Body of pancreas (tissue), 4 donors: ENCODE measurements at regions not wholly inside any gene's neighbourhood (a gene's known extent, or its start where the extent isn't known, plus 50 kb on each side); places are given as distances from the start of the nearest gene placed in this dataset.

Source experiments
- ATAC-seq: fragments of 150-250 bp; one replicate; pipeline ENCODE4 v1.9.1; 2016
- DNase-seq, 4 donors: peaks; one replicate each; pipeline ENCODE4 v3.0.0-alpha.2; 2019
- H3K27ac ChIP-seq, 4 donors: fragments of 200-600 bp; sonication (generic); 1 replicate in 3 of 4; 2 replicates in 1 of 4; pipeline versions ENCODE4 v1.5.1 to v1.6.1; 2016 to 2019; ENCODE audit warnings: mild to moderate bottlenecking in 1 of 4, mixed read lengths in 1 of 4, moderate library complexity in 1 of 4
- H3K27me3 ChIP-seq, 2 donors: fragments of 200-600 bp; sonication (generic); one replicate each; pipeline ENCODE4 v1.6.0; 2016; ENCODE audit warnings: mild to moderate bottlenecking in 1 of 2
- H3K36me3 ChIP-seq, 2 donors: fragments of 200-600 bp; sonication (generic); replicated peaks in 1 of 2; 2 replicates each; pipeline ENCODE4 v1.5.1; 2016; ENCODE audit warnings: low read depth in 2 of 2; ENCODE audit not compliant: insufficient read depth in 1 of 2
- H3K4me1 ChIP-seq: fragments of 200-600 bp; sonication (generic); one replicate; pipeline ENCODE4 v1.6.0; 2016
- H3K4me3 ChIP-seq, 2 donors: fragments of 200-600 bp; sonication (generic); 1 replicate in 1 of 2; 2 replicates in 1 of 2; pipeline ENCODE4 v1.5.1; 2016 to 2019
- H3K9me3 ChIP-seq, 3 donors: fragments of 200-600 bp; sonication (generic); 1 replicate in 2 of 3; 2 replicates in 1 of 3; pipeline ENCODE4 v1.5.1; 2016
- CTCF ChIP-seq, 7 experiments: fragments of 450-650 bp in 4 of 7; fragments of 200-600 bp in 3 of 7; sonication (generic) in 3 of 7; IDR thresholded peaks; one replicate each; pipeline ENCODE4 v1.5.1; 2016 to 2019; ENCODE audit warnings: antibody characterized with exemption in 7 of 7
- POLR2A ChIP-seq, 3 donors: fragments of 450-650 bp; IDR thresholded peaks; one replicate each; pipeline ENCODE4 v1.6.1; 2016; ENCODE audit warnings: antibody characterized with exemption in 3 of 3, mild to moderate bottlenecking in 2 of 3
- WGBS, 2 donors: methylation state at CpG; one replicate each; pipeline ENCODE4 v1.1.5; 2017; 5-methylcytosine and 5-hydroxymethylcytosine counted together
- intact Hi-C: fragments of 100-400 bp; cut with DNase I; formaldehyde crosslinking; loops from one replicate; pipeline ENCODE4 v1.15.1; 2023

GRCh38 chr17:63133491-63133890 is 167.5 kb downstream of the TANC2 start:
- no peak for DNase-seq
- intact Hi-C loops = no loop called here
- H3K27ac ChIP-seq = no peak overlapping the region
- H3K4me3 ChIP-seq = no peak overlapping the region
- TF ChIP-seq CTCF (IDR thresholded peaks at IDR 0.05) = no peak
- no peak for TF ChIP-seq POLR2A (IDR thresholded peaks at IDR 0.05)
- no peaks in the 10 kb centered on the region for H3K27me3 ChIP-seq
- no peak for ATAC-seq
- H3K36me3 ChIP-seq = no peaks in the 10 kb centered on the region
- H3K9me3 ChIP-seq = no peaks in the 10 kb centered on the region
- no peaks in the 10 kb centered on the region for H3K4me1 ChIP-seq

- 94 to 95% methylated on average over 5 of the region's 5 CpGs for WGBS, 2 donors
- H3K4me1 ChIP-seq = no peaks in the 10 kb centered on the region
- no peaks in the 10 kb centered on the region for H3K27me3 ChIP-seq
- intact Hi-C loops = no loop called here
- DNase-seq = no peak
- ATAC-seq = no peak
- no peaks in the 10 kb centered on the region for H3K36me3 ChIP-seq
- H3K27ac ChIP-seq = no peak overlapping the region
- H3K9me3 ChIP-seq = no peaks in the 10 kb centered on the region
- TF ChIP-seq POLR2A (IDR thresholded peaks at IDR 0.05) (no peak), CTCF (IDR thresholded peaks at IDR 0.05) (no peak)
- H3K4me3 ChIP-seq = no peak overlapping the region
Observed at GRCh38 chr17:63134867-63135266, 168.8 kb downstream of the TANC2 start.

GRCh38 chr17:63136369-63137012 is 170.5 kb downstream of the TANC2 start:
- H3K9me3 ChIP-seq = no peaks in the 10 kb centered on the region
- no peak overlapping the region for H3K27ac ChIP-seq
- H3K36me3 ChIP-seq = no peaks in the 10 kb centered on the region
- whole genome bisulfite sequencing, 2 donors = 89 to 91% methylated on average over 4 of the region's 4 CpGs
- no peaks in the 10 kb centered on the region for H3K27me3 ChIP-seq
- H3K4me1 ChIP-seq = no peaks in the 10 kb centered on the region
- DNase-seq = no peak
- no peak overlapping the region for H3K4me3 ChIP-seq
- TF ChIP-seq POLR2A (IDR thresholded peaks at IDR 0.05) = no peak
- TF ChIP-seq CTCF (IDR thresholded peaks at IDR 0.05) = no peak
- no peak for ATAC-seq
- intact Hi-C loops = no loop called here

- H3K27ac ChIP-seq = no peak overlapping the region
- H3K9me3 ChIP-seq = no peaks in the 10 kb centered on the region
- ATAC-seq (no peak), DNase-seq (no peak)
- no peak for TF ChIP-seq CTCF (IDR thresholded peaks at IDR 0.05)
- TF ChIP-seq POLR2A (IDR thresholded peaks at IDR 0.05) = no peak
- no peaks in the 10 kb centered on the region for H3K4me1 ChIP-seq
- no peaks in the 10 kb centered on the region for H3K36me3 ChIP-seq
- intact Hi-C loops = no loop called here
- H3K4me3 ChIP-seq = no peak overlapping the region
- H3K27me3 ChIP-seq = no peaks in the 10 kb centered on the region
Observed at GRCh38 chr17:63137163-63137562, 171.1 kb downstream of the TANC2 start.

GRCh38 chr17:63138713-63139112 is 172.7 kb downstream of the TANC2 start:
- no peaks in the 10 kb centered on the region for H3K9me3 ChIP-seq
- no peaks in the 10 kb centered on the region for H3K36me3 ChIP-seq
- ATAC-seq (no peak), DNase-seq (no peak)
- no peak overlapping the region for H3K27ac ChIP-seq
- WGBS, 2 donors = 58 to 72% methylated on average over 3 of the region's 3 CpGs
- no peaks in the 10 kb centered on the region for H3K27me3 ChIP-seq
- H3K4me1 ChIP-seq = no peaks in the 10 kb centered on the region
- intact Hi-C loops = no loop called here
- TF ChIP-seq CTCF (IDR thresholded peaks at IDR 0.05) = no peak
- no peak for TF ChIP-seq POLR2A (IDR thresholded peaks at IDR 0.05)
- no peak overlapping the region for H3K4me3 ChIP-seq
